Glutamatergic neuron (in vitro differentiated cells): ENCODE measurements at regions not wholly inside any gene's neighbourhood (a gene's known extent, or its start where the extent isn't known, plus 50 kb on each side); places are given as distances from the start of the nearest gene placed in this dataset.
A peak's percentile ranks its signal among the peaks of the same experiment; 100 is the strongest.

Source experiments
- DNase-seq: peaks from one replicate; pipeline ENCODE4 v3.0.0; 2022
- H3K27ac Mint-ChIP-seq: one replicate; pipeline ENCODE4 v1.8.0; 2020; ENCODE audit warnings: mild to moderate bottlenecking, mixed read lengths, inconsistent platforms; ENCODE audit not compliant: unreplicated experiment
- H3K27me3 Mint-ChIP-seq: one replicate; pipeline ENCODE4 v1.8.0; 2020; ENCODE audit warnings: mild to moderate bottlenecking, moderate library complexity, mixed read lengths, inconsistent platforms; ENCODE audit not compliant: unreplicated experiment
- H3K36me3 Mint-ChIP-seq: one replicate; pipeline ENCODE4 v1.8.0; 2020; ENCODE audit warnings: mild to moderate bottlenecking, mixed read lengths, inconsistent platforms; ENCODE audit not compliant: unreplicated experiment
- H3K4me1 Mint-ChIP-seq: one replicate; pipeline ENCODE4 v1.8.0; 2020; ENCODE audit warnings: mild to moderate bottlenecking, low read depth, mixed read lengths, inconsistent platforms; ENCODE audit not compliant: unreplicated experiment
- H3K4me3 Mint-ChIP-seq: one replicate; pipeline ENCODE4 v1.8.0; 2020; ENCODE audit warnings: mild to moderate bottlenecking, mixed read lengths, inconsistent platforms; ENCODE audit not compliant: unreplicated experiment
- H3K9me3 Mint-ChIP-seq: one replicate; pipeline ENCODE4 v1.8.0; 2020; ENCODE audit warnings: mild to moderate bottlenecking, moderate library complexity, mixed read lengths, inconsistent platforms; ENCODE audit not compliant: unreplicated experiment
- CTCF ChIP-seq: fragments of 200-600 bp; sonication (generic); IDR thresholded peaks from one replicate; pipeline ENCODE4 v1.5.0; 2021; ENCODE audit not compliant: partially characterized antibody, unreplicated experiment

- TF ChIP-seq CTCF: peak; percentile 95
- Mint-ChIP-seq H3K36me3 (no peaks in the 10 kb centered on the region), H3K4me3 (no peak overlapping the region), H3K27ac (peak overlapping the region; percentile 31), H3K27me3 (no peaks in the 10 kb centered on the region), H3K4me1 (peaks cover 24% of the 10 kb centered on the region), H3K9me3 (peaks cover 1% of the 10 kb centered on the region)
- DNase-seq: peak; percentile 83
Measured at GRCh38 chr18:42298759-42299675, 344.0 kb downstream of the PIK3C3 start.

- Mint-ChIP-seq H3K4me3 (no peak overlapping the region), H3K9me3 (no peaks in the 10 kb centered on the region), H3K4me1 (peaks cover 14% of the 10 kb centered on the region), H3K36me3 (no peaks in the 10 kb centered on the region), H3K27me3 (no peaks in the 10 kb centered on the region), H3K27ac (peak overlapping the region; percentile 10)
- DNase-seq: no peak
- no peak for TF ChIP-seq CTCF
Measured at GRCh38 chr18:42305869-42306593, 351.0 kb downstream of the PIK3C3 start.

GRCh38 chr18:42306594-42306980 is 351.6 kb downstream of the PIK3C3 start:
- H3K36me3 Mint-ChIP-seq: peaks cover under 1% of the 10 kb centered on the region
- no peak for DNase-seq
- no peak overlapping the region for H3K27ac Mint-ChIP-seq
- peaks cover 10% of the 10 kb centered on the region for H3K4me1 Mint-ChIP-seq
- no peak overlapping the region for H3K4me3 Mint-ChIP-seq
- no peaks in the 10 kb centered on the region for H3K9me3 Mint-ChIP-seq
- TF ChIP-seq CTCF: no peak
- H3K27me3 Mint-ChIP-seq: no peaks in the 10 kb centered on the region

GRCh38 chr18:42310956-42311355 is 355.9 kb downstream of the PIK3C3 start:
- TF ChIP-seq CTCF: no peak
- Mint-ChIP-seq H3K27ac (no peak overlapping the region), H3K9me3 (no peaks in the 10 kb centered on the region), H3K27me3 (no peaks in the 10 kb centered on the region), H3K4me1 (no peaks in the 10 kb centered on the region), H3K36me3 (peaks cover 6% of the 10 kb centered on the region), H3K4me3 (no peak overlapping the region)
- no peak for DNase-seq

GRCh38 chr18:42326752-42327151 is 371.7 kb downstream of the PIK3C3 start:
- H3K27ac Mint-ChIP-seq: no peak overlapping the region

More at GRCh38 chr18:42326752-42327151, 371.7 kb downstream of the PIK3C3 start:
- Mint-ChIP-seq H3K27me3 (no peaks in the 10 kb centered on the region), H3K9me3 (no peaks in the 10 kb centered on the region), H3K4me3 (no peak overlapping the region), H3K4me1 (no peaks in the 10 kb centered on the region), H3K36me3 (no peaks in the 10 kb centered on the region)
- DNase-seq: no peak
- TF ChIP-seq CTCF: no peak
